ENCODE measurements at regions not wholly inside any gene's neighbourhood (a gene's known extent, or its start where the extent isn't known, plus 50 kb on each side); places are given as distances from the start of the nearest gene placed in this dataset.

GRCh38 chr1:101567582-101568189, 330.9 kb downstream of the S1PR1 start:
- TF ChIP-seq CTCF (conservative IDR thresholded peaks at IDR 0.05; ENCODE audit: low read length), result peak; percentile 100
- no peak for TF ChIP-seq EZH2phosphoT487 (IDR thresholded peaks at IDR 0.05; ENCODE audit: borderline replicate concordance)

Data from Loucy (cell line).